Keratinocyte (primary cell): ENCODE measurements at regions not wholly inside any gene's neighbourhood (a gene's known extent, or its start where the extent isn't known, plus 50 kb on each side); places are given as distances from the start of the nearest gene placed in this dataset.

Experiments used
- EZH2 ChIP-seq: IDR thresholded peaks from one replicate; pipeline ENCODE4 v1.6.1; 2012; ENCODE audit warnings: inconsistent platforms, mild to moderate bottlenecking, low read length, moderate library complexity
- TF ChIP-seq, protein P1 (sequence below), 3 experiments: IDR thresholded peaks in 1 of 3; conservative IDR thresholded peaks in 1 of 3; optimal IDR thresholded peaks in 1 of 3; 2 replicates in 2 of 3; 3 replicates in 1 of 3; pipeline versions ENCODE3 to v1.5.1; 2011; ENCODE audit warnings: low read length in 3 of 3, mild to moderate bottlenecking in 3 of 3, moderate library complexity in 2 of 3, control low read depth in 1 of 3, inconsistent platforms in 1 of 3; ENCODE audit not compliant: insufficient read depth in 2 of 3; ENCODE audit errors: extremely low read depth in 1 of 3

DNA sequence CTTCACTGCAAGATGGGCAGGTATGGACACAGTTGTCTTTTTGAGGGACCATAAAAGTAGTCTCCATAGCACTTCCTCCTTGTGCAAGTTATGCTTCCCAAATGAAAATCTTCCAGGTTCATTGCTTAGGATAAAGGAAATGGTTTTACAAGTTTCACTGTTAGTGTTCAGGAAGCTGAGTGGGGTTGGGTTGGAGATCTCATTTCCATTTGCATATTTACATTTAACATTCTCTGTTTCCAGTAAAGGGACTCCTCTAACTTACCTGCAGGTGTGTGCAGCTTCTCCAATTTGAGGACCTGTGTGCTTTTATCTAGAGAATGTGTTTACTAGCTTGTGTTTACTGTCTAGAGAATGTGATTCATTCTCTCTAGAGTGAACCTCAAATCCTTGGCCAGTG, 141.3 kb upstream of the POU2AF2 start:
- TF ChIP-seq, protein P1, sequence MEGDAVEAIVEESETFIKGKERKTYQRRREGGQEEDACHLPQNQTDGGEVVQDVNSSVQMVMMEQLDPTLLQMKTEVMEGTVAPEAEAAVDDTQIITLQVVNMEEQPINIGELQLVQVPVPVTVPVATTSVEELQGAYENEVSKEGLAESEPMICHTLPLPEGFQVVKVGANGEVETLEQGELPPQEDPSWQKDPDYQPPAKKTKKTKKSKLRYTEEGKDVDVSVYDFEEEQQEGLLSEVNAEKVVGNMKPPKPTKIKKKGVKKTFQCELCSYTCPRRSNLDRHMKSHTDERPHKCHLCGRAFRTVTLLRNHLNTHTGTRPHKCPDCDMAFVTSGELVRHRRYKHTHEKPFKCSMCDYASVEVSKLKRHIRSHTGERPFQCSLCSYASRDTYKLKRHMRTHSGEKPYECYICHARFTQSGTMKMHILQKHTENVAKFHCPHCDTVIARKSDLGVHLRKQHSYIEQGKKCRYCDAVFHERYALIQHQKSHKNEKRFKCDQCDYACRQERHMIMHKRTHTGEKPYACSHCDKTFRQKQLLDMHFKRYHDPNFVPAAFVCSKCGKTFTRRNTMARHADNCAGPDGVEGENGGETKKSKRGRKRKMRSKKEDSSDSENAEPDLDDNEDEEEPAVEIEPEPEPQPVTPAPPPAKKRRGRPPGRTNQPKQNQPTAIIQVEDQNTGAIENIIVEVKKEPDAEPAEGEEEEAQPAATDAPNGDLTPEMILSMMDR (optimal IDR thresholded peaks at IDR 0.05 in 1 of 3, IDR thresholded peaks at IDR 0.05 in 1 of 3, conservative IDR thresholded peaks at IDR 0.05 in 1 of 3; ENCODE audit: extremely low read depth in 1 of 3, insufficient read depth in 2 of 3, low read length in 3 of 3): no peak
- TF ChIP-seq EZH2: no peak
